Liver (tissue), 8 donors: ENCODE measurements at regions not wholly inside any gene's neighbourhood (a gene's known extent, or its start where the extent isn't known, plus 50 kb on each side); places are given as distances from the start of the nearest gene placed in this dataset.

Experiments
- DNase-seq: peaks from one replicate; pipeline ENCODE4 v3.0.0-alpha.2; 2017; ENCODE audit warnings: low spot score
- H3K27ac ChIP-seq, 2 donors: one replicate each; pipeline ENCODE4 v1.7.0; 2013; ENCODE audit warnings: inconsistent platforms in 2 of 2, low read length in 2 of 2, control low read depth in 1 of 2, low read depth in 1 of 2, mild to moderate bottlenecking in 1 of 2
- H3K27me3 ChIP-seq, 4 donors: one replicate each; pipeline versions ENCODE4 v1.6.1 to v1.7.0; 2013; ENCODE audit warnings: low read length in 3 of 4, inconsistent platforms in 1 of 4, mild to moderate bottlenecking in 1 of 4, moderate library complexity in 1 of 4; ENCODE audit not compliant: control insufficient read depth in 4 of 4, insufficient read depth in 4 of 4
- H3K36me3 ChIP-seq, 4 donors: one replicate each; pipeline versions ENCODE4 v1.6.1 to v1.7.0; 2013; ENCODE audit warnings: low read length in 3 of 4, mild to moderate bottlenecking in 3 of 4, low read depth in 1 of 4, moderate library complexity in 1 of 4; ENCODE audit not compliant: control insufficient read depth in 4 of 4, insufficient read depth in 3 of 4
- H3K4me1 ChIP-seq, 4 donors: one replicate each; pipeline versions ENCODE4 v1.6.1 to v1.7.0; 2013; ENCODE audit warnings: low read length in 3 of 4, mild to moderate bottlenecking in 3 of 4, moderate library complexity in 1 of 4; ENCODE audit not compliant: control insufficient read depth in 4 of 4, insufficient read depth in 4 of 4
- H3K4me3 ChIP-seq, 3 donors: one replicate each; pipeline versions ENCODE4 v1.6.1 to v1.7.0; 2013; ENCODE audit warnings: low read length in 3 of 3, control low read depth in 1 of 3, low read depth in 1 of 3, mild to moderate bottlenecking in 1 of 3
- H3K9ac ChIP-seq, 2 donors: one replicate each; pipeline ENCODE4 v1.7.0; 2013; ENCODE audit warnings: low read length in 2 of 2, mild to moderate bottlenecking in 2 of 2, moderate library complexity in 2 of 2, control low read depth in 1 of 2, low read depth in 1 of 2
- H3K9me3 ChIP-seq, 4 donors: one replicate each; pipeline versions ENCODE4 v1.6.1 to v1.7.0; 2013; ENCODE audit warnings: low read length in 3 of 4; ENCODE audit not compliant: control insufficient read depth in 4 of 4
- CTCF ChIP-seq: fragments of 150-350 bp; IDR thresholded peaks from 2 replicates; pipeline ENCODE4 v1.5.1; 2017; ENCODE audit warnings: improper control_type of control experiment, low read depth, low read length; ENCODE audit not compliant: missing input control
- EGR1 ChIP-seq, 2 donors: IDR thresholded peaks; 2 replicates each; pipeline ENCODE4 v1.6.1; 2016 to 2018; ENCODE audit warnings: antibody characterized with exemption in 2 of 2, low read depth in 2 of 2
- GABPA ChIP-seq, 2 donors: IDR thresholded peaks in 1 of 2; conservative IDR thresholded peaks in 1 of 2; 2 replicates each; pipeline ENCODE4 v1.6.1; 2016; ENCODE audit warnings: antibody characterized with exemption in 2 of 2, mild to moderate bottlenecking in 1 of 2, moderate library complexity in 1 of 2
- HNF4A ChIP-seq, 2 donors: conservative IDR thresholded peaks; 2 replicates each; pipeline ENCODE4 v1.6.1; 2016; ENCODE audit warnings: antibody characterized with exemption in 2 of 2, mild to moderate bottlenecking in 2 of 2
- HNF4G ChIP-seq: IDR thresholded peaks from 2 replicates; pipeline ENCODE4 v1.6.1; 2016; ENCODE audit warnings: antibody characterized with exemption
- JUND ChIP-seq, 2 donors: IDR thresholded peaks; 2 replicates each; pipeline ENCODE4 v1.6.1; 2016; ENCODE audit warnings: antibody characterized with exemption in 2 of 2
- MAX ChIP-seq: IDR thresholded peaks from 2 replicates; pipeline ENCODE4 v1.6.1; 2016; ENCODE audit warnings: antibody characterized with exemption
- NR2F2 ChIP-seq: IDR thresholded peaks from 2 replicates; pipeline ENCODE4 v1.6.1; 2016; ENCODE audit warnings: antibody characterized with exemption
- RAD21 ChIP-seq, 2 donors: IDR thresholded peaks; 2 replicates each; pipeline ENCODE4 v1.6.1; 2016; ENCODE audit warnings: antibody characterized with exemption in 2 of 2, mild to moderate bottlenecking in 2 of 2
- REST ChIP-seq: IDR thresholded peaks from 2 replicates; pipeline ENCODE4 v1.6.1; 2016; ENCODE audit warnings: antibody characterized with exemption, mild to moderate bottlenecking
- RXRA ChIP-seq, 2 donors: IDR thresholded peaks; 2 replicates each; pipeline ENCODE4 v1.6.1; 2017 to 2018; ENCODE audit warnings: antibody characterized with exemption in 2 of 2, mild to moderate bottlenecking in 1 of 2
- SP1 ChIP-seq: IDR thresholded peaks from 2 replicates; pipeline ENCODE4 v1.6.1; 2018; ENCODE audit warnings: antibody characterized with exemption, mild to moderate bottlenecking
- YY1 ChIP-seq: IDR thresholded peaks from 2 replicates; pipeline ENCODE4 v1.6.1; 2016; ENCODE audit warnings: antibody characterized with exemption, mild to moderate bottlenecking
- WGBS: extraction: QIAGEN DNeasy Blood & Tissue Kit; methylation state at CpG from one replicate; pipeline ENCODE4 v1.1.7; 2013; 5-methylcytosine and 5-hydroxymethylcytosine counted together
- TF ChIP-seq, protein P1 (sequence below): IDR thresholded peaks from 2 replicates; pipeline ENCODE4 v1.6.1; 2016; ENCODE audit warnings: antibody characterized with exemption
- donor health status: healthy.
- donor health status: healthy.
- donor health status: healthy.
- donor health status: healthy.
- donor health status: healthy.

- TF ChIP-seq REST (no peak), JUND (IDR thresholded peaks at IDR 0.05) (no peak), NR2F2 (no peak)
- TF ChIP-seq, protein P1, sequence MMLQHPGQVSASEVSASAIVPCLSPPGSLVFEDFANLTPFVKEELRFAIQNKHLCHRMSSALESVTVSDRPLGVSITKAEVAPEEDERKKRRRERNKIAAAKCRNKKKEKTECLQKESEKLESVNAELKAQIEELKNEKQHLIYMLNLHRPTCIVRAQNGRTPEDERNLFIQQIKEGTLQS, result no peak
Measured at GRCh38 chr1:222087221-222087920, 345.5 kb upstream of the DUSP10 start (continued).

- no peaks in the 10 kb centered on the region for H3K27me3 ChIP-seq
- no peak for DNase-seq
- no peaks in the 10 kb centered on the region for H3K36me3 ChIP-seq
- H3K9me3 ChIP-seq, result no peaks in the 10 kb centered on the region
- 80% methylated on average over 1 of the region's 1 CpG for WGBS
- TF ChIP-seq HNF4G (no peak), NR2F2 (no peak), SP1 (no peak), GABPA (IDR thresholded peaks at IDR 0.05 in 1 of 2, conservative IDR thresholded peaks at IDR 0.05 in 1 of 2) (no peak), CTCF (no peak), RAD21 (IDR thresholded peaks at IDR 0.05) (no peak), YY1 (no peak), MAX (no peak), HNF4A (conservative IDR thresholded peaks at IDR 0.05) (no peak), RXRA (IDR thresholded peaks at IDR 0.05) (no peak), EGR1 (IDR thresholded peaks at IDR 0.05; ENCODE audit: low read depth in 2 of 2) (no peak), REST (no peak)
- H3K27ac ChIP-seq, result no peak overlapping the region
- H3K4me3 ChIP-seq, result no peak overlapping the region
- H3K9ac ChIP-seq, result no peak overlapping the region
- no peaks in the 10 kb centered on the region for H3K4me1 ChIP-seq
Measured at GRCh38 chr1:222084996-222085395, 343.1 kb upstream of the DUSP10 start.
